Skeletal muscle satellite cell (primary cell): ENCODE measurements at regions not wholly inside any gene's neighbourhood (a gene's known extent, or its start where the extent isn't known, plus 50 kb on each side); places are given as distances from the start of the nearest gene placed in this dataset.
"Not testable (repeated sequence)": the region's sequence is repeated elsewhere in the genome, so short reads cannot be mapped to it uniquely, and the experiment has no call there.

Experiments used
- H3K27me3 ChIP-seq: 2 replicates; pipeline ENCODE4 v1.7.0; 2013; ENCODE audit warnings: low read length; ENCODE audit not compliant: control insufficient read depth, insufficient read depth
- H3K36me3 ChIP-seq: 2 replicates; pipeline ENCODE4 v1.7.0; 2013; ENCODE audit warnings: mild to moderate bottlenecking, control low read depth, low read length; ENCODE audit not compliant: insufficient read depth
- H3K4me1 ChIP-seq: 2 replicates; pipeline ENCODE4 v1.7.0; 2013; ENCODE audit warnings: low read length; ENCODE audit not compliant: control insufficient read depth, insufficient read depth
- H3K4me2 ChIP-seq: 2 replicates; pipeline ENCODE4 v1.7.0; 2013; ENCODE audit warnings: mild to moderate bottlenecking, low read length
- H3K4me3 ChIP-seq: 2 replicates; pipeline ENCODE4 v1.7.0; 2013; ENCODE audit warnings: low read length
- H3K9ac ChIP-seq: 2 replicates; pipeline ENCODE4 v1.7.0; 2013; ENCODE audit warnings: mild to moderate bottlenecking, low read depth, low read length, moderate library complexity
- H3K9me3 ChIP-seq: replicated peaks from 2 replicates; pipeline ENCODE4 v1.7.0; 2013; ENCODE audit warnings: mild to moderate bottlenecking, control low read depth, low read length

- not testable (repeated sequence) for H3K4me3 ChIP-seq, H3K27me3 ChIP-seq, H3K4me2 ChIP-seq, H3K9ac ChIP-seq, H3K9me3 ChIP-seq, H3K4me1 ChIP-seq, H3K36me3 ChIP-seq
Measured at GRCh38 chr16:61091300-61091699, 944.9 kb downstream of the CDH8 start.

DNA sequence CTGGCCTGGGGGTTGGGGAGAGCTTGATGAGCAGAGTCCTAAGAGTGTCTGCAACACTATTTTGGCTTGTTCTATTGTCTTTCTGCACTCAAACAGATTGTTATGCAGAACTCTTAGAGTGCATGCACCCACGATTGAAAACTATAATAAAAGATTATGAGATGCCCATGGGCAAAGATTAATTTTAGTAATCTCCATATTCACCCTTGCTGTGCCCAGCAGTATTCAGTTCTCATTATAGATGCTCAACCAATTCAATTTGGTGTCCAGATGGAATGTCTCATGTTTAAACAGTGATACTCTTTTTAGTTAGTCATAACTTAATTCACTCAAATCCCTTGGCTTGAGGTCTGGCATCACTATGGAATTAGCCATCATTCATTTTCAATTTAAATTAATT lies 952.5 kb downstream of the CDH8 start:
- Histone ChIP-seq H3K9me3 (peaks cover 3% of the 10 kb centered on the region), H3K4me2 (no peak overlapping the region), H3K36me3 (no peaks in the 10 kb centered on the region), H3K4me1 (no peaks in the 10 kb centered on the region), H3K9ac (no peak overlapping the region), H3K27me3 (no peaks in the 10 kb centered on the region), H3K4me3 (no peak overlapping the region)

- H3K9me3 ChIP-seq, result no peaks in the 10 kb centered on the region
Measured at GRCh38 chr16:61074324-61074723, 961.9 kb downstream of the CDH8 start.

GRCh38 chr16:61057635-61058034 lies 978.6 kb downstream of the CDH8 start:
- no peak overlapping the region for H3K4me2 ChIP-seq
- H3K9ac ChIP-seq, result no peak overlapping the region
- no peaks in the 10 kb centered on the region for H3K4me1 ChIP-seq
- H3K9me3 ChIP-seq, result no peaks in the 10 kb centered on the region
- H3K27me3 ChIP-seq, result no peaks in the 10 kb centered on the region
- no peak overlapping the region for H3K4me3 ChIP-seq
- H3K36me3 ChIP-seq, result no peaks in the 10 kb centered on the region

More at GRCh38 chr16:61074324-61074723, 961.9 kb downstream of the CDH8 start:
- H3K4me2 ChIP-seq, result no peak overlapping the region
- H3K4me3 ChIP-seq, result no peak overlapping the region
- no peaks in the 10 kb centered on the region for H3K4me1 ChIP-seq
- H3K9ac ChIP-seq, result no peak overlapping the region
- H3K36me3 ChIP-seq, result no peaks in the 10 kb centered on the region
- no peaks in the 10 kb centered on the region for H3K27me3 ChIP-seq

GRCh38 chr16:61050547-61050946 lies 985.7 kb downstream of the CDH8 start:
- H3K9ac ChIP-seq, result no peak overlapping the region
- peaks cover 4% of the 10 kb centered on the region for H3K9me3 ChIP-seq
- H3K4me2 ChIP-seq, result no peak overlapping the region
- H3K4me1 ChIP-seq, result no peaks in the 10 kb centered on the region
- no peaks in the 10 kb centered on the region for H3K36me3 ChIP-seq
- no peaks in the 10 kb centered on the region for H3K27me3 ChIP-seq
- H3K4me3 ChIP-seq, result no peak overlapping the region

DNA sequence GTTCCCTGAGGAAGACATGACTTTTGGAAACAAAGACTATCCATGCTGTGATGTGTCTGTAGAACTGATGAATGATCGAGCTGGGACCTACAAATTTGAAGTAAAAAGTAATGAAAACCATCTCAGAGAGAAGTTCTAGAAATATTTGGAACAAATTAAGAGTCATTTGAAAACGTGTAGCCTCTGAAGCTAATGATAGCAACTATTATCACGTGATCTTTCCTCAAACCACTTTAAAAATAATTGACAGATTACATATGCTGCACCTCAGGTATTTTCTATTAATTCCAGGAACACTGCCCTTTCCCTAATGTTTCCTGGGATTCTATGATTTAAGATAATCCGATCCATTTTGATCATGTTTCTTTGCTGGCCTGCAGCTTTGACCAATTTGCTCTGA lies 990.3 kb downstream of the CDH8 start:
- peaks cover 4% of the 10 kb centered on the region for H3K9me3 ChIP-seq
- H3K27me3 ChIP-seq, result no peaks in the 10 kb centered on the region
- H3K4me3 ChIP-seq, result no peak overlapping the region
- H3K4me1 ChIP-seq, result no peaks in the 10 kb centered on the region
- H3K4me2 ChIP-seq, result no peak overlapping the region
- H3K9ac ChIP-seq, result no peak overlapping the region
- H3K36me3 ChIP-seq, result no peaks in the 10 kb centered on the region

- H3K27me3 ChIP-seq, result no peaks in the 10 kb centered on the region
- H3K36me3 ChIP-seq, result no peaks in the 10 kb centered on the region
- no peaks in the 10 kb centered on the region for H3K4me1 ChIP-seq
- H3K9me3 ChIP-seq, result no peaks in the 10 kb centered on the region
- H3K4me2 ChIP-seq, result no peak overlapping the region
- H3K9ac ChIP-seq, result no peak overlapping the region
- no peak overlapping the region for H3K4me3 ChIP-seq
Measured at GRCh38 chr16:61042737-61043136, 993.5 kb downstream of the CDH8 start.

GRCh38 chr16:61030616-61031015 lies 1005.6 kb downstream of the CDH8 start:
- no peaks in the 10 kb centered on the region for H3K36me3 ChIP-seq
- no peaks in the 10 kb centered on the region for H3K9me3 ChIP-seq
- no peaks in the 10 kb centered on the region for H3K4me1 ChIP-seq
- H3K4me3 ChIP-seq, result no peak overlapping the region
- H3K27me3 ChIP-seq, result no peaks in the 10 kb centered on the region
- H3K9ac ChIP-seq, result no peak overlapping the region
- H3K4me2 ChIP-seq, result no peak overlapping the region

DNA sequence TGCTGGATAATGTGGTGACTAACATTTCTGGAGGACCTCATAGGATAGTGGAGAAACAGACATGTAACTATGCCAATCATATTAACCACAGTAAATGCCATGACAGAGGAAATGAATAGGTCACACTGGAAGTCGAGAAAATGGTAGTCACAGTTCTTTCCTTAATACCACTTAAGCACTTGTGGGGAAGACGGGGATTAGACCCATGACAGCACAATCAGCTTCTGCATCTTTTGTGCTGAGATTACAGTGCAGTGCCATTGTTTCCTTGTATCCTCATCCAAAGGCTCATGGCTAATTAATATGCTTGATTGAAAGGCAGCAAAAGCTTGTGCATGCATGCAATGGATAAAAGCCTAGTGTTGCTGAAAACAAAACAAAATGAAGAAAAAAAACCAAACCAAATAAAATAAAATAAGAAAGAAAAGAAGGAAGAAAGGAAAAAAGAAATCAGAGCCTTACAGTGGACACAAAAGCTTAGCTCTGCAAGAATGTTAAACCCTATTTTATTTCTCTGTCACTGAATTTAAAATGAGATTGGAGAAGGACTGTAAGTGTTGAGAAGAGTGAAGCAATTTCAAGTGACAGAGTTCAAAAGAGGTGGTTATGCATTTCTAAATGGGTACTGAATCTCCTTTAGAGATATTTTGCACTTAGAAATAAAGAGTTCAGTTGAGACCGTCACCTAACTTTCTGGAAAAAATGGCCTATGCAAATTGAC lies 1011.9 kb downstream of the CDH8 start:
- no peaks in the 10 kb centered on the region for H3K27me3 ChIP-seq
- no peak overlapping the region for H3K9ac ChIP-seq

DNA sequence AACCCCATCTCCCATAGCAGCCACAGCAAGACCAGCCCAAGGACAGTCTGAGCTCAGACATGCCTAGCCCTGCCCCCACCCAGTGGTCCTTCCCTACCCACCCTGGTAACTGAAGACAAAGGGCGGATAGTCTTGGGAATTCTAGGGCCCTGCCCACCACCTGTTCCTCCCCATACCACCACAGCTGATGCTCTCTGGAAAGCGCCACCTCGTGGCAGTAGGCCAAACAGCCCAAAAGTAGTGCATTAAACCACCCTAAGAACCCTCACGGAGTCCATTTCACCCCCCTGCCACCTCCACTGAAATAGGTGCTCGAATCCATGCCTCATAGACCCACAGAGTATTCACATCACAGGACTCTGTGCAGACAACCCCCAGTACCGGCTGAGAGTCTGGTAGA lies 1021.4 kb downstream of the CDH8 start:
- no peaks in the 10 kb centered on the region for H3K27me3 ChIP-seq
- H3K4me2 ChIP-seq, result no peak overlapping the region
- no peak overlapping the region for H3K9ac ChIP-seq
- no peak overlapping the region for H3K4me3 ChIP-seq
- peaks cover 2% of the 10 kb centered on the region for H3K9me3 ChIP-seq
- no peaks in the 10 kb centered on the region for H3K36me3 ChIP-seq
- no peaks in the 10 kb centered on the region for H3K4me1 ChIP-seq

More for the DNA sequence above, 1011.9 kb downstream of the CDH8 start:
- no peaks in the 10 kb centered on the region for H3K4me1 ChIP-seq
- no peak overlapping the region for H3K4me3 ChIP-seq
- H3K4me2 ChIP-seq, result no peak overlapping the region
- no peaks in the 10 kb centered on the region for H3K36me3 ChIP-seq
- peaks cover 3% of the 10 kb centered on the region for H3K9me3 ChIP-seq

DNA sequence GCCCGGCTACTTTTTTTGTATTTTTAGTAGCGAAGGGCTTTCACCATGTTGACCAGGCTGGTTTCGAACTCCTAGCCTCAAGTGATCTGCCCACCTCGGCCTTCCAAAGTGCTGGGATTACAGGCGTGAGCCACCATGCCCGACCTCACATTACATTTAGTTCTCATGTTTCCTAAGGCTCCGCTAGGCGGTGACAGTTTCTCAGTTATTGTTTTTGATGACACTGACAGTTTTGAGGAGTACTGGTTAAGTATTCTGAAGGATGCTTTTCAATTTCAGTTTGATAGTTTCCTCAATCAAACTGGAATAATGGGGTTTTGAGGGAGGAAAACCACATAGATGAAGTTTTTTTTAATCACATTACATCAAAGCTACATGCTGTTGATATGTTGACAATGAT lies 1028.5 kb downstream of the CDH8 start:
- H3K4me1 ChIP-seq, result no peaks in the 10 kb centered on the region
- H3K36me3 ChIP-seq, result no peaks in the 10 kb centered on the region
- no peak overlapping the region for H3K4me2 ChIP-seq
- H3K27me3 ChIP-seq, result no peaks in the 10 kb centered on the region
- no peak overlapping the region for H3K9ac ChIP-seq
- no peak overlapping the region for H3K4me3 ChIP-seq
- no peaks in the 10 kb centered on the region for H3K9me3 ChIP-seq

DNA sequence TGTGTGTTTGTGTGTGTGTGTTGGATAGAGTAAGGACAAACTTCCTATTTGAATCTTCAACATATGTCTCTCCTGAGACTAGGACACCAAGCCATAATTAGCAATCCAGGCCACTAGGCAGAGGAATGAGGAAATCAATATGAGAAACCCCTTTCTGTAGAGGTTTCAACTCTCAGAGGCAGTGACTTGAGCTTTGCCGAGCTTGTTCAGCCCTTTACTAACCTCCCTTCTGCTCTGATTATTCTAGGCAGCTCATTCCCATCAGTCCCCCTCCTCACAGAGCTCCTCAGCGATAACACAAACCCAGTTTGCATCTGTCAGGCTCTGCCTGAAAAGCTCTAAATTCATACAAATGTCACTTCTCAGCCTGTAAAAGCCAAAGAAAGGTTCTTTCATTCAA lies 1030.3 kb downstream of the CDH8 start:
- no peak overlapping the region for H3K9ac ChIP-seq
- no peak overlapping the region for H3K4me3 ChIP-seq
- H3K9me3 ChIP-seq, result peaks cover 2% of the 10 kb centered on the region
- H3K27me3 ChIP-seq, result no peaks in the 10 kb centered on the region
- H3K4me1 ChIP-seq, result no peaks in the 10 kb centered on the region
- H3K36me3 ChIP-seq, result no peaks in the 10 kb centered on the region
- no peak overlapping the region for H3K4me2 ChIP-seq
